ENCODE measurements at regions not wholly inside any gene's neighbourhood (a gene's known extent, or its start where the extent isn't known, plus 50 kb on each side); places are given as distances from the start of the nearest gene placed in this dataset.

DNA sequence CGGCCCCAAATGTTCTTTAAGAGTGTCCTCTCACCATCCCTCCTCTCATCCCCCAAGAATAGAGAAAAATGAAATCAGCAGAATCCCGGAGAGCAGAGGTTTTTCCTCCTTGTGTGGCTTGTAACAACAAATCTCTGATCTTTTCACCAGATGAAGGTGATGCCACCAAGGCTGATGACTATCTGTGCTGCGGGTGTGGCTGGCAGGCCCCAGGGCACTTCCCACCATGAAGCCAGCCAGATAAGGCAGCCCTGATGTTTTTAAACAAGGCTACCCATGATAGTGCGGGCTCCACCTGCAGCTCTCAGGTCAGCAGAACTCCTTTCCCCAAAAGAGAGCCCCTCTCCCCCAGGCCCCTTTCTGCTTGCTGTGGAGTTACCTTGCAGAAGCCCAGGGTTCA lies 58.0 kb upstream of the PARP11 start:
- DNase-seq (ENCODE audit: low read depth) = no peak
- in situ Hi-C loops (cut with HindIII; ENCODE audit: low pct_unique_long_range_greater_than_20kb, low sequenced_read_pairs) = no loop called here

DNA sequence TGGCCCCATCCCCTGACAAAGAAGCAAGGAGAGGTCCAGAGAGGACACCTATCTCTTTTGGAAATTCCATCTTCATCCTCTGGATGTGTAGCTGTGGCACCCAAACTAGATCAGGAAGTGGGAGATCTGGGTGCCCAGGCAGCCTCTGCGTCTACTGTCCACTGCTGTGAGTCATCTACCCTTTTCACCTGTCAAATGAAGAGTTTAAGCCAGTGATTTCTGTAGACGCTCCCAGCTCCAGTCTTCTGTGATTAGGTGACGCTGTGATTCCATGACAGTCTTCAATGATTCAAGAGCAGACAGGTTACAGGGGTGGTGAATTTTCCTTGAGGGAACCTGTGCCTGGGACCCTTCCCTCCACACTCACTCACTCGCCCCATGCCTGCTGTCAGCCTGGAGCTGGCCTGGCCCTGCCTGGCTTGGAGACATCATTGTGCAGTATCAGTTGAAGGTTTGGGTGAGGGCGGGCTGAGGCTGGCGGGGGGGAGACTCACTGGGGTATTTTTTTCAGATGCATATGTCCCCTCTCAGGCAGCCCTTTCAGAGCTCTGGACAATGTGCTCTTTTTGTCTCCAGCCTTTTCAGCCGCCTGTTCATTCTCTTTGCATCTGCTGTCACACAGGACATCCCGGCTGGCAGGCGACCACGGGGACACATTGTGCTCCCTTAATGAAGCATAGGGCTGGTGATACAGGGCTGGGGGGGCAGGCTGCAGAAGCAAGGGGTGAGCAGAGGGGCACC lies 56.8 kb upstream of the PARP11 start:
- in situ Hi-C loops (cut with HindIII; ENCODE audit: low pct_unique_long_range_greater_than_20kb, low sequenced_read_pairs) = no loop called here
- DNase-seq (ENCODE audit: low read depth) = no peak

DNA sequence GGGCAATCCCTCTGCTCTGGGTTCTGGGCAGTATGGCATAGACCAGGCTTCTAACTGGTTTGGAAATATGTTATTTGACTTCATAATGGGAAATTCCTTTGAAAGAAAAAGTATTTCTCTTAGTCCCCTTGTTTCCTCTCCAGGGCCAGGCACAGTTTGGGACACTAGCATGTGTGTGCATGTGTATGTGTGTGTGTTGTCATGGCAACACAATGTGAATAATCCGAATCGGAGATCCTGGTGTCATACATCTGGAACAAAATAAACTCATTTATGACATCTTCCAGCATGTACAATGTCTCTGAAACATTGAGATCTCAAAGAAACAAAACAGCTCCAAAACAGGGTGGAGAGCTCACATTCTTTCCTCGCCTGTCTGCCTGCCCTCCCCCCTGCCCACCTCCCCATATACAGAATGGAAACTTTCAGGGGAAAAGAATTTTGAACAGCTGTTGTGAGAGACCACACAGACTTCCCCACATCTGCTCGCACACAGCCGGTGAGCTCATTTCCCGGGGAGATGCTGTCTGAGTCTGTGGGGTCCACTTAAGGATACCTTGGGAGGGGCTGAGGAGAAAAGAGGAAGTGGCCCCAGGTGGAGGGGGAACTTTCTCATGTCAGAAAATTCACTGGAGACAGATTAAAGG lies 55.5 kb upstream of the PARP11 start:
- DNase-seq (ENCODE audit: low read depth) = no peak
- in situ Hi-C loops (cut with HindIII; ENCODE audit: low pct_unique_long_range_greater_than_20kb, low sequenced_read_pairs) = no loop called here

DNA sequence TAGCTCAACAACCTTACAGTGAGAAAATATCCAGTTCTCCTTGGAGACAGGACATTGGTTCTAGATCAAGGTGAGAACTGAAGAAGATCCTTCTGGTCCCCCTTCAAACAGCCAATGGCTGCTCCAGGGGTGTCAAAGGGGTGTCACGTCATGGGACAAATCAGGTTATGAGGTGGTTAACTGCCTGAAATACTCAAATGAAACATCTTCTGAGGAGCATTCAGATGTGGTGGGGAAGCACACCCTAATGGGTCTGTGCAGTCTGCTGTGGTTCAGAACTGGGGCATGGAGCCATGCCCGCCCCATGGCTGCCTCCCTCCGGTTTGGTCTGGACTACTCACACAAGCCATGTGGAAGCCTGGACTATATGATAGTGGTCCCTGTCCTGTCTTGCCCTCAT lies 52.4 kb upstream of the PARP11 start:
- DNase-seq (ENCODE audit: low read depth) = no peak
- in situ Hi-C loops (cut with HindIII; ENCODE audit: low pct_unique_long_range_greater_than_20kb, low sequenced_read_pairs) = no loop called here

DNA sequence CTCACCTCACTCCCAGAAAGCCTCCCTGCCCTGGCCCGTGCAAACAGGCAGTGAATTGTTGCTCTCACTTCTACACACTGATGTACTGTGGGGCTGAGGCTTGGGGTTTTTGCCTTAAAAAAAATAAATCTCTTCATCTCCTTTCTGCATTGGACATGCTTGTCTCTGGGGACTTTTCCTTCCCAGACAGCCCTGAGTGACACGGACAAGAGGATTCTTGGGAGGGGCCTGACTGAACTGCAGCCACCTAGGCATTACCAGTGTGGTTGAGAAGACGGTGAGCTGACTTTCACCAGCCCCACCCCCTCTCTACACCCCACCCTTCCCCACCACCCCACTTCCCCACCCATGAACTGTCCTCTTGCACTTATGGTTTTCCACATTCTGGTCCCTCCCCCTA lies 51.6 kb upstream of the PARP11 start:
- no peak for DNase-seq (ENCODE audit: low read depth)
- in situ Hi-C loops (cut with HindIII; ENCODE audit: low pct_unique_long_range_greater_than_20kb, low sequenced_read_pairs) = no loop called here

DNA sequence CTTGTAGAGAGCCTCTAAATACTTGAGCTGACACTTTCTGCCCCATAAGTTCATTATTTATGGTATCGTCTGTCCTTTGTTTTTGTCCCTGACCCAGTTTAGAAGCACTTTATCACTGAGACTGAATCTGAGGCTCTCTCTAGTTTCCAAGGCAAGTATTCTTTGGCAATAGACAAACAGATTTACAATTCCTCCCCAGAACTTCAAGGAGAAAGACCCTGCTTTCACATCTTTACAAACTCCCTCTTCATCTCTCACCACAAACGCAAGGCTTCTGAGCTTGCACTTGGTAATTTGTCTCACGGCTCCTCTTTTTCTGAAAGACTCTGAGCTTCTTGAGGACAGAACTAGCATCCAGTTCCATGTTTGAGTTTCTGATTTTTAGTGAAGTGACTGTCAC lies 49.8 kb upstream of the PARP11 start:
- in situ Hi-C loops (cut with HindIII; ENCODE audit: low pct_unique_long_range_greater_than_20kb, low sequenced_read_pairs) = no loop called here
- no peak for DNase-seq (ENCODE audit: low read depth)
